ENCODE measurements at regions not wholly inside any gene's neighbourhood (a gene's known extent, or its start where the extent isn't known, plus 50 kb on each side); places are given as distances from the start of the nearest gene placed in this dataset.

- TF ChIP-seq, protein P1, sequence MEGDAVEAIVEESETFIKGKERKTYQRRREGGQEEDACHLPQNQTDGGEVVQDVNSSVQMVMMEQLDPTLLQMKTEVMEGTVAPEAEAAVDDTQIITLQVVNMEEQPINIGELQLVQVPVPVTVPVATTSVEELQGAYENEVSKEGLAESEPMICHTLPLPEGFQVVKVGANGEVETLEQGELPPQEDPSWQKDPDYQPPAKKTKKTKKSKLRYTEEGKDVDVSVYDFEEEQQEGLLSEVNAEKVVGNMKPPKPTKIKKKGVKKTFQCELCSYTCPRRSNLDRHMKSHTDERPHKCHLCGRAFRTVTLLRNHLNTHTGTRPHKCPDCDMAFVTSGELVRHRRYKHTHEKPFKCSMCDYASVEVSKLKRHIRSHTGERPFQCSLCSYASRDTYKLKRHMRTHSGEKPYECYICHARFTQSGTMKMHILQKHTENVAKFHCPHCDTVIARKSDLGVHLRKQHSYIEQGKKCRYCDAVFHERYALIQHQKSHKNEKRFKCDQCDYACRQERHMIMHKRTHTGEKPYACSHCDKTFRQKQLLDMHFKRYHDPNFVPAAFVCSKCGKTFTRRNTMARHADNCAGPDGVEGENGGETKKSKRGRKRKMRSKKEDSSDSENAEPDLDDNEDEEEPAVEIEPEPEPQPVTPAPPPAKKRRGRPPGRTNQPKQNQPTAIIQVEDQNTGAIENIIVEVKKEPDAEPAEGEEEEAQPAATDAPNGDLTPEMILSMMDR (conservative IDR thresholded peaks at IDR 0.05; ENCODE audit: low read length) = no peak
- no peak for TF ChIP-seq EZH2phosphoT487 (IDR thresholded peaks at IDR 0.05; ENCODE audit: borderline replicate concordance)
These were observed 58.3 kb upstream of the KIF5B start for GRCh38 chr10:32114508-32114907.

Measured in Loucy (cell line).